ENCODE measurements at regions not wholly inside any gene's neighbourhood (a gene's known extent, or its start where the extent isn't known, plus 50 kb on each side); places are given as distances from the start of the nearest gene placed in this dataset.

DNA sequence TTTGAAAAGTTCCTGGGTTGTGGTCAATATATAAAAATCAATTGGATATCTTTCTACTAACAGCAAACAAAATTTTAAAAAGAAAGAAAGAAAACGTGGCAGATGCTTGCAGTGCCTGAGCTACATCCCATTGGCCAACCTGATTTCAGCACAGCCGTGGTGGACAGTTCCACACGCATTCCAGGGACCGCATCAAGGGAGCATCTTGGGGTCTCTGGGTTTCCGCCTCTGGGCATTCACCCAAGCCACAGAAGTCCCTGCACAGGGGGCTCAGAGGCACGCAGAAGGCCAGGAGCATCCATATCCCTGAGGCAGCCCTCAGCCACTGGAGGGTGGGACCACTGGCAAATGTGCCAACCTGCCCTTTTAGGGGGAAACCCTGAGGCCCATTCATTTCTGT lies 254.5 kb upstream of the RNF32 start:
- TF ChIP-seq, protein P1, sequence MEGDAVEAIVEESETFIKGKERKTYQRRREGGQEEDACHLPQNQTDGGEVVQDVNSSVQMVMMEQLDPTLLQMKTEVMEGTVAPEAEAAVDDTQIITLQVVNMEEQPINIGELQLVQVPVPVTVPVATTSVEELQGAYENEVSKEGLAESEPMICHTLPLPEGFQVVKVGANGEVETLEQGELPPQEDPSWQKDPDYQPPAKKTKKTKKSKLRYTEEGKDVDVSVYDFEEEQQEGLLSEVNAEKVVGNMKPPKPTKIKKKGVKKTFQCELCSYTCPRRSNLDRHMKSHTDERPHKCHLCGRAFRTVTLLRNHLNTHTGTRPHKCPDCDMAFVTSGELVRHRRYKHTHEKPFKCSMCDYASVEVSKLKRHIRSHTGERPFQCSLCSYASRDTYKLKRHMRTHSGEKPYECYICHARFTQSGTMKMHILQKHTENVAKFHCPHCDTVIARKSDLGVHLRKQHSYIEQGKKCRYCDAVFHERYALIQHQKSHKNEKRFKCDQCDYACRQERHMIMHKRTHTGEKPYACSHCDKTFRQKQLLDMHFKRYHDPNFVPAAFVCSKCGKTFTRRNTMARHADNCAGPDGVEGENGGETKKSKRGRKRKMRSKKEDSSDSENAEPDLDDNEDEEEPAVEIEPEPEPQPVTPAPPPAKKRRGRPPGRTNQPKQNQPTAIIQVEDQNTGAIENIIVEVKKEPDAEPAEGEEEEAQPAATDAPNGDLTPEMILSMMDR (conservative IDR thresholded peaks at IDR 0.05 in 1 of 2, IDR thresholded peaks at IDR 0.05 in 1 of 2; ENCODE audit: extremely low read depth in 1 of 2, insufficient read depth in 1 of 2, low read depth in 1 of 2, low read length in 2 of 2) = no peak
- TF ChIP-seq EZH2 (IDR thresholded peaks at IDR 0.05; ENCODE audit: borderline replicate concordance, low read length) = no peak

Data from mammary epithelial cell (primary cell).